Skeletal muscle tissue (tissue), 3 donors: ENCODE measurements at regions not wholly inside any gene's neighbourhood (a gene's known extent, or its start where the extent isn't known, plus 50 kb on each side); places are given as distances from the start of the nearest gene placed in this dataset.
"Not testable (repeated sequence)": the region's sequence is repeated elsewhere in the genome, so short reads cannot be mapped to it uniquely, and the experiment has no call there.

Experiments
- H3K27ac ChIP-seq: one replicate; pipeline ENCODE4 v1.7.0; 2013; ENCODE audit warnings: mild to moderate bottlenecking, low read depth, low read length, inconsistent platforms
- H3K27me3 ChIP-seq, 3 donors: one replicate each; pipeline ENCODE4 v1.7.0; 2013; ENCODE audit warnings: low read length in 3 of 3; ENCODE audit not compliant: control insufficient read depth in 3 of 3, insufficient read depth in 3 of 3
- H3K36me3 ChIP-seq, 3 donors: one replicate each; pipeline ENCODE4 v1.7.0; 2013; ENCODE audit warnings: low read length in 3 of 3; ENCODE audit not compliant: control insufficient read depth in 3 of 3, insufficient read depth in 3 of 3
- H3K4me1 ChIP-seq, 3 donors: one replicate each; pipeline ENCODE4 v1.7.0; 2013; ENCODE audit warnings: low read length in 3 of 3, mild to moderate bottlenecking in 3 of 3; ENCODE audit not compliant: control insufficient read depth in 3 of 3, insufficient read depth in 3 of 3
- H3K4me3 ChIP-seq, 3 donors: one replicate each; pipeline ENCODE4 v1.7.0; 2013; ENCODE audit warnings: low read length in 3 of 3
- H3K9ac ChIP-seq, 3 donors: one replicate each; pipeline ENCODE4 v1.7.0; 2013; ENCODE audit warnings: low read length in 3 of 3, mild to moderate bottlenecking in 3 of 3, moderate library complexity in 2 of 3, low read depth in 1 of 3
- H3K9me3 ChIP-seq, 3 donors: one replicate each; pipeline ENCODE4 v1.7.0; 2013; ENCODE audit warnings: low read length in 3 of 3; ENCODE audit not compliant: control insufficient read depth in 3 of 3
- donor health status: Osteomylitis.

- H3K9me3 ChIP-seq, H3K4me1 ChIP-seq, H3K9ac ChIP-seq, H3K27ac ChIP-seq, H3K4me3 ChIP-seq, H3K36me3 ChIP-seq: not testable (repeated sequence)
- peaks cover 0 to 26% (median 11%) of the 10 kb centered on the region in 3 donors for H3K27me3 ChIP-seq
Observed at GRCh38 chr4:3606850-3607249, 74.6 kb upstream of the LRPAP1 start.

DNA sequence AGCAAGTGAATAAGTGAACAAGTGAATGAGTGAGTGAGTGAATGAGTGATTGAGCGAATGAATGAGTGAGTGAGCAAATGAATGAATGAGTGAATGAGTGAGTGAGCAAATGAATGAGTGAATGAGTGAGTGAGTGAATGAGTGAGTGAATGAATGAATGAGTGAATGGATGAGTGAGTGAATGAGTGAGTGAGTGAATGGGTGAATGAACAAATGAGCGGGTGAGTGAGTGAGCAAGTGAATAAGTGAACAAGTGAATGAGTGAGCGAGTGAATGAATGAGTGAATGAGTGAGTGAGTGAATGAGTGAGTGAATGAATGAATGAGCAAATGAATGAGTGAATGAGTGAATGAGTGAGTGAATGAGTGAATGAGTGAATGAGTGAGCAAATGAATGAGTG, 74.0 kb upstream of the LRPAP1 start:
- not testable (repeated sequence) for H3K36me3 ChIP-seq, H3K4me3 ChIP-seq, H3K4me1 ChIP-seq, H3K9ac ChIP-seq, H3K27ac ChIP-seq, H3K9me3 ChIP-seq
- H3K27me3 ChIP-seq = peaks cover 0 to 22% (median 13%) of the 10 kb centered on the region in 3 donors

DNA sequence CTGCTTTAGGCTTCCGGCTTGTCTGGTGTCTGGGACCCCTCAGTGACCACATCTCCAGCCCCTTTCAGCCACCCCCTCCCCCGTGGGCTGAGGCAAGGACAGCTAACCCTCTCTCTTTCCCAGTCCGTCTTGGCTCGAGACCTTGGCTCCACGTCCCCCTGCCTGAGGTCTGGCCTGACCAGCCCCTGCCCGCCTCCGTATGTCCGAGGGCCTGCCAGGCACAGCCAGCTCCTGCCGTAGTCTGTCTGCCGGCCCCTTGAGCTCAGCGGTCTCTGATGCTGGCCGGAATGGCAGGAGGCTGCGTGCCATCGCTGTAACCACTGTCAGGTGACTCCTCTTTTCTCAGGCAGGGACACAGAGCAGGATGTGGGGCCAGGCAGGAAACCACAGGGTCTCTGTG, 73.3 kb upstream of the LRPAP1 start:
- Histone ChIP-seq H3K9me3 (no peaks in the 10 kb centered on the region), H3K4me3 (no peak overlapping the region), H3K4me1 (no peaks in the 10 kb centered on the region), H3K9ac (no peak overlapping the region), H3K36me3 (no peaks in the 10 kb centered on the region), H3K27ac (no peak overlapping the region), H3K27me3 (peaks cover 0 to 20% (median 13%) of the 10 kb centered on the region in 3 donors)

GRCh38 chr4:3602886-3603645, 70.8 kb upstream of the LRPAP1 start:
- H3K27me3 ChIP-seq = peaks cover 0 to 17% (median 13%) of the 10 kb centered on the region in 3 donors
- not testable (repeated sequence) for H3K4me1 ChIP-seq, H3K4me3 ChIP-seq, H3K9me3 ChIP-seq, H3K36me3 ChIP-seq, H3K9ac ChIP-seq, H3K27ac ChIP-seq

DNA sequence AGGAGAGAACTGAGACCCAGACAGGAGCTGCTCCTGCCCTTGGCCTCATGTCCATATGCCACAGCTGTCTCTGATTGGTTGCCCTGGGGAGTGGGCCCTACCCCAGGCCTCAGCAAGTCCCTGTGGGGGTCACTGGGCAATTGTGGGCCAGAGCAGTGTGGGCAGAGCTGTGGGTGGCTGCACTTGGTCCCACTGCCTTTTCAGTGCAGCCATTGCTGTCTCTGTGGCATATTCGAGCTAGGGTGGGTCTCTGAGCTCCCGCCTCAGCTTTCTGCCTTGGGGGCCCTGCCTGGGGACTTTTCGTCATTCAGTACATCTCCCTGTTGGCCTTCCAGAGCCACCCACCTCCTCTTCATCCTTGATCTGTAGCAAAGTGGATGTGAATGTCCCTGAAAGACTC, 69.8 kb upstream of the LRPAP1 start:
- Histone ChIP-seq H3K27ac (no peak overlapping the region), H3K9ac (no peak overlapping the region), H3K27me3 (peaks cover 0 to 14% (median 13%) of the 10 kb centered on the region in 3 donors), H3K4me3 (no peak overlapping the region), H3K4me1 (no peaks in the 10 kb centered on the region), H3K9me3 (peaks cover 0 to 2% (median 0%) of the 10 kb centered on the region in 3 donors), H3K36me3 (no peaks in the 10 kb centered on the region)

- H3K27ac ChIP-seq, H3K9ac ChIP-seq, H3K4me3 ChIP-seq, H3K4me1 ChIP-seq, H3K9me3 ChIP-seq, H3K36me3 ChIP-seq: not testable (repeated sequence)
- H3K27me3 ChIP-seq = peaks cover 0 to 15% (median 14%) of the 10 kb centered on the region in 3 donors
Observed at GRCh38 chr4:3601108-3601690, 69.0 kb upstream of the LRPAP1 start.

- Histone ChIP-seq H3K9me3 (peaks cover 0 to 2% (median 0%) of the 10 kb centered on the region in 3 donors), H3K4me3 (no peak overlapping the region), H3K9ac (no peak overlapping the region), H3K4me1 (no peaks in the 10 kb centered on the region), H3K36me3 (no peaks in the 10 kb centered on the region), H3K27me3 (peaks cover 0 to 16% (median 16%) of the 10 kb centered on the region in 3 donors), H3K27ac (no peak overlapping the region)
Observed at GRCh38 chr4:3599951-3600350, 67.7 kb upstream of the LRPAP1 start.

GRCh38 chr4:3598695-3599227, 66.5 kb upstream of the LRPAP1 start:
- H3K27ac ChIP-seq = no peak overlapping the region

GRCh38 chr4:3597896-3598505, 65.8 kb upstream of the LRPAP1 start:
- H3K9ac ChIP-seq, H3K4me3 ChIP-seq, H3K9me3 ChIP-seq, H3K4me1 ChIP-seq, H3K36me3 ChIP-seq, H3K27ac ChIP-seq: not testable (repeated sequence)
- H3K27me3 ChIP-seq = peaks cover 0 to 14% (median 10%) of the 10 kb centered on the region in 3 donors

More at GRCh38 chr4:3598695-3599227, 66.5 kb upstream of the LRPAP1 start:
- Histone ChIP-seq H3K4me1 (no peaks in the 10 kb centered on the region), H3K9ac (no peak overlapping the region), H3K27me3 (peaks cover 0 to 14% (median 10%) of the 10 kb centered on the region in 3 donors), H3K4me3 (no peak overlapping the region), H3K36me3 (no peaks in the 10 kb centered on the region), H3K9me3 (peaks cover 0 to 2% (median 0%) of the 10 kb centered on the region in 3 donors)
